OCI-LY7 (cell line): ENCODE measurements at regions not wholly inside any gene's neighbourhood (a gene's known extent, or its start where the extent isn't known, plus 50 kb on each side); places are given as distances from the start of the nearest gene placed in this dataset.

Experiments
- BruUV-seq: library from RNA; stranded (reverse); fragments of 400-500 nt; replicated peaks from 2 replicates; lab custom pipeline; 2021; lab: Mats Ljungman, UMichigan
- CTCF ChIA-PET: fragments of 300-600 bp; sonication (Branson Sonifier 250); formaldehyde crosslinking; loops from one replicate; lab custom pipeline; 2022; ENCODE audit warnings: antibody characterized with exemption; ENCODE audit not compliant: unreplicated experiment; lab: Charles Lee
- POLR2A ChIA-PET: fragments of 300-600 bp; sonication (Branson Sonifier 250); formaldehyde crosslinking; loops from one replicate; lab custom pipeline; 2022; ENCODE audit warnings: antibody characterized with exemption; lab: Charles Lee
- DNase-seq: peaks from one replicate; pipeline ENCODE4 v3.0.0-alpha.2; 2015; ENCODE audit warnings: low spot score
- H2AFZ ChIP-seq: fragments of 200-600 bp; sonication (generic), shearing (Covaris generic); 2 replicates; pipeline ENCODE4 v1.6.1; 2014; ENCODE audit warnings: mild to moderate bottlenecking, antibody characterized with exemption, low read length, moderate library complexity
- H3K27ac ChIP-seq: fragments of 200-600 bp; sonication (generic); 2 replicates; pipeline ENCODE4 v1.5.1; 2014; ENCODE audit warnings: mixed run types, low read depth, mild to moderate bottlenecking, moderate library complexity, low read length, inconsistent platforms; ENCODE audit not compliant: poor library complexity, severe bottlenecking
- H3K36me3 ChIP-seq: fragments of 200-600 bp; sonication (generic); 2 replicates; pipeline ENCODE4 v1.6.1; 2014; ENCODE audit warnings: mild to moderate bottlenecking, antibody characterized with exemption, low read length, moderate library complexity, mixed read lengths; ENCODE audit not compliant: insufficient read depth
- H3K4me1 ChIP-seq: fragments of 200-600 bp; sonication (generic); 2 replicates; pipeline ENCODE4 v1.5.1; 2014; ENCODE audit warnings: mild to moderate bottlenecking, low read length; ENCODE audit not compliant: insufficient read depth, poor library complexity, severe bottlenecking
- H3K4me2 ChIP-seq: fragments of 200-600 bp; sonication (generic); 2 replicates; pipeline ENCODE4 v1.6.1; 2014; ENCODE audit warnings: mild to moderate bottlenecking, low read length
- H3K4me3 ChIP-seq: fragments of 200-600 bp; sonication (generic); 2 replicates; pipeline ENCODE4 v1.5.1; 2014; ENCODE audit warnings: mild to moderate bottlenecking, low read depth, low read length; ENCODE audit not compliant: poor library complexity, severe bottlenecking
- H3K79me2 ChIP-seq: fragments of 200-600 bp; sonication (generic); 2 replicates; pipeline ENCODE4 v1.6.1; 2016; ENCODE audit warnings: low read depth, mild to moderate bottlenecking, low read length, moderate library complexity, mixed read lengths; ENCODE audit not compliant: insufficient read depth
- H3K9me2 ChIP-seq: fragments of 200-600 bp; sonication (generic); 2 replicates; pipeline ENCODE4 v1.6.1; 2016; ENCODE audit warnings: mild to moderate bottlenecking, low read length, mixed read lengths; ENCODE audit not compliant: insufficient read depth
- H3K9me3 ChIP-seq: fragments of 200-600 bp; sonication (generic); 2 replicates; pipeline ENCODE4 v1.6.1; 2014; ENCODE audit warnings: mild to moderate bottlenecking, mixed run types, low read length, mixed read lengths
- H4K20me1 ChIP-seq: fragments of 200-600 bp; sonication (generic); 2 replicates; pipeline ENCODE4 v1.6.1; 2014; ENCODE audit warnings: mild to moderate bottlenecking, antibody characterized with exemption, low read length, moderate library complexity, mixed read lengths; ENCODE audit not compliant: insufficient read depth
- EZH2phosphoT487 ChIP-seq: fragments of 200-600 bp; sonication (generic); IDR thresholded peaks from 2 replicates; pipeline ENCODE4 v1.6.1; 2018; ENCODE audit warnings: low read depth, borderline replicate concordance, mild to moderate bottlenecking, mixed run types, antibody characterized with exemption, low read length, moderate library complexity, mixed read lengths
- intact Hi-C: fragments of 100-400 bp; cut with micrococcal nuclease; formaldehyde crosslinking; loops from one replicate; pipeline ENCODE4 v1.10.0; 2022; ENCODE audit not compliant: unreplicated experiment
- TF ChIP-seq, protein P1 (sequence below): fragments of 200-600 bp; sonication (generic); conservative IDR thresholded peaks from 2 replicates; pipeline ENCODE4 v1.5.1; 2014; ENCODE audit warnings: mild to moderate bottlenecking, antibody characterized with exemption, low read length, moderate library complexity, mixed read lengths

DNA sequence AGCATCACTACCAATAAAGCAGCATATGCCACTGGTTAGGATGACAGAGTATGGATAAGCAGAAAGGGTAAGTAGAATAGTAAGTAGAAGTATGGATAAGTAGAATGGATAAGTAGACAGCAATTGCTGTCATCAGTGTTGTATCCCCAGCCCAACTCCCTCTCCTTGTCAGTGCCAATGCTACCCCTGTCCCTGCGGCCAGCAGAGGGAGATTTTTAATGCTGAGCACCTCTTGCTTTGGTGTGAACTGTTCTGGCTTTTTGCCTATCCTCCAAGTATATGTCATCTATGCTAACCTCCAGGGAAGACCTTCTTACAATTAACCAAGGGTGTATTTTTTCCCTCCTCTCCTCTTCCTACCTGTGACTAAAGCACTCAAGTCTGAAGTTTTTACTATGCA is 136.7 kb upstream of the SPHKAP start:
- H3K36me3 ChIP-seq, result no peaks in the 10 kb centered on the region
- TF ChIP-seq, protein P1, sequence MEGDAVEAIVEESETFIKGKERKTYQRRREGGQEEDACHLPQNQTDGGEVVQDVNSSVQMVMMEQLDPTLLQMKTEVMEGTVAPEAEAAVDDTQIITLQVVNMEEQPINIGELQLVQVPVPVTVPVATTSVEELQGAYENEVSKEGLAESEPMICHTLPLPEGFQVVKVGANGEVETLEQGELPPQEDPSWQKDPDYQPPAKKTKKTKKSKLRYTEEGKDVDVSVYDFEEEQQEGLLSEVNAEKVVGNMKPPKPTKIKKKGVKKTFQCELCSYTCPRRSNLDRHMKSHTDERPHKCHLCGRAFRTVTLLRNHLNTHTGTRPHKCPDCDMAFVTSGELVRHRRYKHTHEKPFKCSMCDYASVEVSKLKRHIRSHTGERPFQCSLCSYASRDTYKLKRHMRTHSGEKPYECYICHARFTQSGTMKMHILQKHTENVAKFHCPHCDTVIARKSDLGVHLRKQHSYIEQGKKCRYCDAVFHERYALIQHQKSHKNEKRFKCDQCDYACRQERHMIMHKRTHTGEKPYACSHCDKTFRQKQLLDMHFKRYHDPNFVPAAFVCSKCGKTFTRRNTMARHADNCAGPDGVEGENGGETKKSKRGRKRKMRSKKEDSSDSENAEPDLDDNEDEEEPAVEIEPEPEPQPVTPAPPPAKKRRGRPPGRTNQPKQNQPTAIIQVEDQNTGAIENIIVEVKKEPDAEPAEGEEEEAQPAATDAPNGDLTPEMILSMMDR, result peak; percentile 37; the same call in 1 of the 2 replicates
- TF ChIP-seq EZH2phosphoT487, result no peak
- ChIA-PET POLR2A (no interaction called here), CTCF (no interaction called here)
- no TSS peak for BruUV-seq
- no peak for DNase-seq
- H3K79me2 ChIP-seq, result no peaks in the 10 kb centered on the region
- no peaks in the 10 kb centered on the region for H3K9me2 ChIP-seq
- H3K4me2 ChIP-seq, result no peak overlapping the region
- H4K20me1 ChIP-seq, result no peaks in the 10 kb centered on the region
- H3K4me3 ChIP-seq, result no peak overlapping the region
- H3K9me3 ChIP-seq, result no peaks in the 10 kb centered on the region
- intact Hi-C loops, result no loop called here
- H3K4me1 ChIP-seq, result no peaks in the 10 kb centered on the region
- no peak overlapping the region for H2AFZ ChIP-seq
- H3K27ac ChIP-seq, result no peak overlapping the region

DNA sequence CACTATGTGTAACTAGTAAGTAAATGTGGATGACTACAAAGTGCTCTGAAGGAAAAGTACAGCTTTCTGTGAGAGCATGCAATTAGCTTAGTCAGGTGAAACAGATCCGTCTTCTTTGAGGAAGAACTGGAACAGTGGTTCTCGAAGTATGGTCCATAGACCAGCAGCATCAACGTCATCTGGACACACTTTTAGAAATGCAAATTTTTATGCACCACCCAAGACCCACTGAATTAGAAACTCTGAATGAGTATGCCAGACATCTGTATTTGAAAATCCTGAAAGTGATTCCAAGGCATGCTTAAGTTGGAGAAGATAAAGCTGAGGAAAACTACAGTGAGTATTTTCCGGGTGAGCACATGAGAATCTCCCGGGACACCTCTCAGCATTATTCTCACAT is 130.7 kb upstream of the SPHKAP start:
- H3K9me2 ChIP-seq, result no peaks in the 10 kb centered on the region
- BruUV-seq, result no TSS peak

DNA sequence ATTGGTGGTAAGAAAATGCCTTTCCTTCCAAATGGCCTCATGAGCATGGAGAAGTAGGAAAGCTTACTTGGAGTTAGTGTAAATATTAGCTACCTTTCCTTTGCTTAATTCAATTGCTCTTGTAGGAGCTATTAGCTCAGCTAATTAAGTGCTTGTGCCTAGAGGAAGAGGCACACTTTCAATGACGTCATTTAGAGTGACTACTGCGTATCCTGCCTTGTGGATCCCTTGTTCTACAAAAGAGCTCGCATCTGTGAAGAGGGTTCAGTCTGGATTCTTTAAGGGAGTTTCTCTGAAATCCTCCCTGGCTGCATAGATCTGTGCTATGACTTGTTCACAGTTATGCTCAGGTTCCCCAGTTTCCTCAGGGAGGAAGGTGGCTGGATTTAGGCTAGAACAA is 122.5 kb upstream of the SPHKAP start:
- POLR2A ChIA-PET, result no interaction called here
- no peaks in the 10 kb centered on the region for H3K36me3 ChIP-seq
- no peak overlapping the region for H2AFZ ChIP-seq
- intact Hi-C loops, result no loop called here
- H3K4me1 ChIP-seq, result no peaks in the 10 kb centered on the region
- no peak overlapping the region for H3K4me3 ChIP-seq
- H3K9me2 ChIP-seq, result no peaks in the 10 kb centered on the region
- no TSS peak for BruUV-seq
- CTCF ChIA-PET, result no interaction called here
- no peaks in the 10 kb centered on the region for H3K79me2 ChIP-seq
- TF ChIP-seq EZH2phosphoT487, result no peak
- TF ChIP-seq, protein P1, result no peak
- no peak for DNase-seq
- H3K9me3 ChIP-seq, result no peaks in the 10 kb centered on the region
- H3K27ac ChIP-seq, result no peak overlapping the region
- no peak overlapping the region for H3K4me2 ChIP-seq
- H4K20me1 ChIP-seq, result no peaks in the 10 kb centered on the region

More for the DNA sequence above, 130.7 kb upstream of the SPHKAP start:
- TF ChIP-seq, protein P1, result no peak
- TF ChIP-seq EZH2phosphoT487, result no peak
- Histone ChIP-seq H3K4me1 (no peaks in the 10 kb centered on the region), H3K9me3 (no peaks in the 10 kb centered on the region), H4K20me1 (no peaks in the 10 kb centered on the region), H3K4me2 (no peak overlapping the region), H3K79me2 (no peaks in the 10 kb centered on the region), H2AFZ (no peak overlapping the region), H3K36me3 (no peaks in the 10 kb centered on the region), H3K27ac (no peak overlapping the region), H3K4me3 (no peak overlapping the region)
- CTCF ChIA-PET, result no interaction called here
- DNase-seq, result no peak
- POLR2A ChIA-PET, result no interaction called here
- intact Hi-C loops, result no loop called here
